ENCODE measurements at regions not wholly inside any gene's neighbourhood (a gene's known extent, or its start where the extent isn't known, plus 50 kb on each side); places are given as distances from the start of the nearest gene placed in this dataset.

GRCh38 chr13:31081316-31081715, 80.4 kb downstream of the HSPH1 start:
- Histone ChIP-seq H3K27me3 (ENCODE audit: insufficient read depth, low read length, poor library complexity) (peaks cover 21% of the 10 kb centered on the region), H3K27ac (ENCODE audit: low read length) (no peak overlapping the region), H3K4me1 (ENCODE audit: insufficient read depth, low read length) (no peaks in the 10 kb centered on the region), H3K36me3 (ENCODE audit: insufficient read depth, low read length) (no peaks in the 10 kb centered on the region), H3K9me3 (ENCODE audit: insufficient read depth, low read length, severe bottlenecking) (no peaks in the 10 kb centered on the region), H4K20me1 (ENCODE audit: insufficient read depth, low read length) (no peaks in the 10 kb centered on the region), H3K4me3 (ENCODE audit: low read depth in 1 of 2, low read length in 2 of 2) (no peak overlapping the region), H3K9ac (ENCODE audit: low read depth, low read length) (no peak overlapping the region), H3K79me2 (ENCODE audit: insufficient read depth, low read length) (no peaks in the 10 kb centered on the region), H2AFZ (ENCODE audit: low read depth, low read length) (no peak overlapping the region), H3K4me2 (ENCODE audit: insufficient read depth, low read length) (no peak overlapping the region)
- TF ChIP-seq EZH2 (IDR thresholded peaks at IDR 0.05; ENCODE audit: borderline replicate concordance, low read depth, low read length, severe bottlenecking) (no peak), CTCF (IDR thresholded peaks at IDR 0.05; ENCODE audit: borderline replicate concordance, extremely low read depth, low read length, poor library complexity, severe bottlenecking) (no peak)
- no peak for ATAC-seq (ENCODE audit: insufficient read depth, low read depth)
- no peak for DNase-seq

- Histone ChIP-seq H4K20me1 (ENCODE audit: insufficient read depth, low read length) (no peaks in the 10 kb centered on the region), H3K4me3 (ENCODE audit: low read depth in 1 of 2, low read length in 2 of 2) (no peak overlapping the region), H2AFZ (ENCODE audit: low read depth, low read length) (no peak overlapping the region), H3K4me2 (ENCODE audit: insufficient read depth, low read length) (no peak overlapping the region), H3K9me3 (ENCODE audit: insufficient read depth, low read length, severe bottlenecking) (no peaks in the 10 kb centered on the region), H3K9ac (ENCODE audit: low read depth, low read length) (no peak overlapping the region), H3K27me3 (ENCODE audit: insufficient read depth, low read length, poor library complexity) (peaks cover 6% of the 10 kb centered on the region), H3K4me1 (ENCODE audit: insufficient read depth, low read length) (no peaks in the 10 kb centered on the region), H3K27ac (ENCODE audit: low read length) (no peak overlapping the region), H3K79me2 (ENCODE audit: insufficient read depth, low read length) (no peaks in the 10 kb centered on the region), H3K36me3 (ENCODE audit: insufficient read depth, low read length) (no peaks in the 10 kb centered on the region)
- ATAC-seq (ENCODE audit: insufficient read depth, low read depth): 0 out of 3 replicates have a peak, but pooled peaks have one; percentile 37
- no peak for TF ChIP-seq CTCF (IDR thresholded peaks at IDR 0.05; ENCODE audit: borderline replicate concordance, extremely low read depth, low read length, poor library complexity, severe bottlenecking)
- TF ChIP-seq EZH2 (IDR thresholded peaks at IDR 0.05; ENCODE audit: borderline replicate concordance, low read depth, low read length, severe bottlenecking): no peak
- DNase-seq: no peak
Measured at GRCh38 chr13:31074756-31075155, 86.9 kb downstream of the HSPH1 start.

GRCh38 chr13:31073859-31074718, 87.6 kb downstream of the HSPH1 start:
- Histone ChIP-seq H3K9ac (ENCODE audit: low read depth, low read length) (no peak overlapping the region), H3K4me2 (ENCODE audit: insufficient read depth, low read length) (no peak overlapping the region), H3K27me3 (ENCODE audit: insufficient read depth, low read length, poor library complexity) (peaks cover 6% of the 10 kb centered on the region), H2AFZ (ENCODE audit: low read depth, low read length) (no peak overlapping the region), H4K20me1 (ENCODE audit: insufficient read depth, low read length) (no peaks in the 10 kb centered on the region), H3K36me3 (ENCODE audit: insufficient read depth, low read length) (no peaks in the 10 kb centered on the region), H3K9me3 (ENCODE audit: insufficient read depth, low read length, severe bottlenecking) (no peaks in the 10 kb centered on the region), H3K4me1 (ENCODE audit: insufficient read depth, low read length) (no peaks in the 10 kb centered on the region), H3K4me3 (ENCODE audit: low read depth in 1 of 2, low read length in 2 of 2) (no peak overlapping the region), H3K79me2 (ENCODE audit: insufficient read depth, low read length) (no peaks in the 10 kb centered on the region), H3K27ac (ENCODE audit: low read length) (no peak overlapping the region)
- no peak for ATAC-seq (ENCODE audit: insufficient read depth, low read depth)
- DNase-seq: no peak
- no peak for TF ChIP-seq CTCF (IDR thresholded peaks at IDR 0.05; ENCODE audit: borderline replicate concordance, extremely low read depth, low read length, poor library complexity, severe bottlenecking)
- no peak for TF ChIP-seq EZH2 (IDR thresholded peaks at IDR 0.05; ENCODE audit: borderline replicate concordance, low read depth, low read length, severe bottlenecking)
